ENCODE measurements at regions not wholly inside any gene's neighbourhood (a gene's known extent, or its start where the extent isn't known, plus 50 kb on each side); places are given as distances from the start of the nearest gene placed in this dataset.

DNA sequence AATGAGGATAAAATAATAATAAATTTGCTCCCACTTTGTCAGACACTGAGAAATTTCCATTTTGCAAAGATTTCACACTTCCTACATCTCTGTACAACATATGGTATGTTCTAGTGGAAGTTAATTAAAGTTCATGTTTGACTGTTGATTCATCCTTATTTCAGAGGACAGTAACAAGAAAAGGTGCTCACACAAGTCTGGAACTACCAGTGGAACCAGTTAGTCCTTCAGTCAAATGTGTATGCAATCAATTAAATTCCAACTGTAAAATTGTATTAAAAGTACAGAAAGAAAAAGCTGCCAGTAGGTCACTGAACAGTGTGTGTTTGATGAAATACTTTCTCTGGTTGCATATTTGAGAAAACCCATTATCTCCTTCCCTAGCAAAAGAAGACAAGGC is 496.0 kb upstream of the PKN2 start:
- TF ChIP-seq CTCF (IDR thresholded peaks at IDR 0.05 in 4 of 5, conservative IDR thresholded peaks at IDR 0.05 in 1 of 5) (no peak), POLR2A (IDR thresholded peaks at IDR 0.05) (no peak)

Measured in gastrocnemius medialis (tissue), 4 donors.